CD4-positive, alpha-beta memory T cell (primary cell): ENCODE measurements at regions not wholly inside any gene's neighbourhood (a gene's known extent, or its start where the extent isn't known, plus 50 kb on each side); places are given as distances from the start of the nearest gene placed in this dataset.

Source experiments
- CTCF ChIA-PET: fragments of 350-600 bp; sonication (Branson Sonifier 250); formaldehyde crosslinking; loops from one replicate; lab custom pipeline; 2021; ENCODE audit warnings: inconsistent platforms; ENCODE audit not compliant: partially characterized antibody; lab: Charles Lee
- POLR2A ChIA-PET: fragments of 350-600 bp; sonication (Branson Sonifier 250); formaldehyde crosslinking; loops from one replicate; lab custom pipeline; 2021; ENCODE audit not compliant: partially characterized antibody; lab: Charles Lee
- DNase-seq, 5 donors: peaks; one replicate each; pipeline versions ENCODE4 v3.0.0 to v3.0.0-alpha.2; 2020 to 2022; ENCODE audit warnings: mixed read lengths in 1 of 5
- H3K27ac ChIP-seq: one replicate; pipeline ENCODE4 v1.7.0; 2013; ENCODE audit warnings: low read depth, low read length
- H3K27me3 ChIP-seq: 2 replicates; pipeline ENCODE4 v1.7.0; 2013; ENCODE audit warnings: mild to moderate bottlenecking, low read length, moderate library complexity; ENCODE audit not compliant: insufficient read depth
- H3K36me3 ChIP-seq: 2 replicates; pipeline ENCODE4 v1.7.0; 2013; ENCODE audit warnings: mild to moderate bottlenecking, low read length, moderate library complexity; ENCODE audit not compliant: insufficient read depth
- H3K4me1 ChIP-seq: 2 replicates; pipeline ENCODE4 v1.7.0; 2013; ENCODE audit warnings: mild to moderate bottlenecking, low read length, moderate library complexity; ENCODE audit not compliant: insufficient read depth
- H3K4me3 ChIP-seq, 2 donors: one replicate each; pipeline ENCODE4 v1.7.0; 2013; ENCODE audit warnings: low read length in 2 of 2, mild to moderate bottlenecking in 1 of 2
- H3K9me3 ChIP-seq, 2 donors: one replicate each; pipeline ENCODE4 v1.7.0; 2013; ENCODE audit warnings: low read length in 2 of 2, control low read depth in 1 of 2; ENCODE audit not compliant: control insufficient read depth in 1 of 2
- H3K27ac Mint-ChIP-seq, 7 donors: one replicate each; pipeline ENCODE4 v1.8.0; 2020 to 2021; ENCODE audit warnings: mixed read lengths in 7 of 7, mild to moderate bottlenecking in 6 of 7, inconsistent platforms in 3 of 7, moderate library complexity in 3 of 7
- H3K27me3 Mint-ChIP-seq, 2 donors: one replicate each; pipeline ENCODE4 v1.8.0; 2020 to 2021; ENCODE audit warnings: mixed read lengths in 2 of 2
- H3K36me3 Mint-ChIP-seq, 2 donors: one replicate each; pipeline ENCODE4 v1.8.0; 2020 to 2021; ENCODE audit warnings: mixed read lengths in 2 of 2, inconsistent platforms in 1 of 2, mild to moderate bottlenecking in 1 of 2
- H3K4me1 Mint-ChIP-seq, 4 donors: one replicate each; pipeline ENCODE4 v1.8.0; 2020 to 2021; ENCODE audit warnings: mixed read lengths in 4 of 4, mild to moderate bottlenecking in 1 of 4
- H3K4me3 Mint-ChIP-seq, 8 donors: one replicate each; pipeline ENCODE4 v1.8.0; 2020 to 2021; ENCODE audit warnings: mixed read lengths in 8 of 8, mild to moderate bottlenecking in 7 of 8, moderate library complexity in 6 of 8, inconsistent platforms in 3 of 8
- H3K9me3 Mint-ChIP-seq, 8 donors: one replicate each; pipeline ENCODE4 v1.8.0; 2020 to 2021; ENCODE audit warnings: mixed read lengths in 8 of 8, mild to moderate bottlenecking in 5 of 8, inconsistent platforms in 3 of 8, moderate library complexity in 1 of 8
- intact Hi-C: fragments of 100-400 bp; cut with micrococcal nuclease; formaldehyde crosslinking; loops from one replicate; pipeline ENCODE4 v1.15.1; 2023

- CTCF ChIA-PET = interaction anchor here (1.6 to 9.2 kb wide), 2 partner anchors 25 to 174 kb away, joined by 5 to 161 read pairs; no protein-coding TSS in a partner anchor
- no peaks in the 10 kb centered on the region for H3K9me3 Mint-ChIP-seq
- H3K27ac Mint-ChIP-seq = peak overlapping the region in 1 of 7 donors; percentile 34
Observed at GRCh38 chr7:26066736-26067135, 85.3 kb upstream of the NFE2L3 start.

GRCh38 chr7:26070290-26070689, 81.7 kb upstream of the NFE2L3 start:
- H3K36me3 ChIP-seq = no peaks in the 10 kb centered on the region
- H3K27ac Mint-ChIP-seq = no peak overlapping the region
- H3K4me3 Mint-ChIP-seq = no peak overlapping the region
- intact Hi-C loops = no loop called here
- H3K4me3 ChIP-seq = no peak overlapping the region
- no peaks in the 10 kb centered on the region for H3K36me3 Mint-ChIP-seq
- H3K4me1 Mint-ChIP-seq = no peaks in the 10 kb centered on the region
- no peak overlapping the region for H3K27ac ChIP-seq
- ChIA-PET CTCF (interaction anchor here (1.1 to 9.2 kb wide), 8 partner anchors 8 to 1081 kb away, joined by 3 to 161 read pairs (median 4); no protein-coding TSS in a partner anchor), POLR2A (no interaction called here)
- H3K9me3 ChIP-seq = no peaks in the 10 kb centered on the region
- H3K27me3 Mint-ChIP-seq = peaks cover 9 to 25% of the 10 kb centered on the region in 2 donors
- no peaks in the 10 kb centered on the region for H3K9me3 Mint-ChIP-seq
- H3K27me3 ChIP-seq = no peaks in the 10 kb centered on the region
- no peaks in the 10 kb centered on the region for H3K4me1 ChIP-seq
- no peak for DNase-seq

More at GRCh38 chr7:26066736-26067135, 85.3 kb upstream of the NFE2L3 start:
- Mint-ChIP-seq H3K4me3 (no peak overlapping the region), H3K4me1 (peaks cover 0 to 1% (median under 1%) of the 10 kb centered on the region in 4 donors), H3K27me3 (peaks cover 13 to 17% of the 10 kb centered on the region in 2 donors), H3K36me3 (no peaks in the 10 kb centered on the region)
- Histone ChIP-seq H3K4me1 (no peaks in the 10 kb centered on the region), H3K27me3 (no peaks in the 10 kb centered on the region), H3K36me3 (no peaks in the 10 kb centered on the region), H3K27ac (no peak overlapping the region), H3K9me3 (no peaks in the 10 kb centered on the region), H3K4me3 (no peak overlapping the region)
- intact Hi-C loops = no loop called here
- no peak for DNase-seq
- POLR2A ChIA-PET = no interaction called here

GRCh38 chr7:26071622-26072456, 80.2 kb upstream of the NFE2L3 start:
- DNase-seq = no peak
- Mint-ChIP-seq H3K27me3 (peaks cover 6 to 34% of the 10 kb centered on the region in 2 donors), H3K27ac (no peak overlapping the region), H3K4me1 (no peaks in the 10 kb centered on the region), H3K9me3 (no peaks in the 10 kb centered on the region), H3K4me3 (no peak overlapping the region), H3K36me3 (no peaks in the 10 kb centered on the region)
- H3K27ac ChIP-seq = no peak overlapping the region
- H3K36me3 ChIP-seq = no peaks in the 10 kb centered on the region
- H3K9me3 ChIP-seq = no peaks in the 10 kb centered on the region
- H3K4me3 ChIP-seq = no peak overlapping the region
- intact Hi-C loops = no loop called here
- ChIA-PET CTCF (interaction anchor here (0.7 to 1.6 kb wide), 4 partner anchors 9 to 297 kb away, joined by 3 to 5 read pairs (median 4); no protein-coding TSS in a partner anchor), POLR2A (no interaction called here)
- no peaks in the 10 kb centered on the region for H3K4me1 ChIP-seq
- H3K27me3 ChIP-seq = no peaks in the 10 kb centered on the region

- intact Hi-C loops = no loop called here
- Histone ChIP-seq H3K9me3 (no peaks in the 10 kb centered on the region), H3K4me3 (no peak overlapping the region), H3K4me1 (no peaks in the 10 kb centered on the region), H3K27me3 (peaks cover 2% of the 10 kb centered on the region), H3K36me3 (no peaks in the 10 kb centered on the region), H3K27ac (no peak overlapping the region)
- no peak overlapping the region for H3K4me3 Mint-ChIP-seq
- H3K9me3 Mint-ChIP-seq = no peaks in the 10 kb centered on the region
- no peaks in the 10 kb centered on the region for H3K36me3 Mint-ChIP-seq
- H3K27ac Mint-ChIP-seq = no peak overlapping the region
- ChIA-PET POLR2A (no interaction called here), CTCF (interaction anchor here (0.6 to 1.2 kb wide), 3 partner anchors 10 to 57 kb away, joined by 3 to 4 read pairs (median 3); no protein-coding TSS in a partner anchor)
- DNase-seq = no peak
- peaks cover 6 to 38% of the 10 kb centered on the region in 2 donors for H3K27me3 Mint-ChIP-seq
- no peaks in the 10 kb centered on the region for H3K4me1 Mint-ChIP-seq
Observed at GRCh38 chr7:26073041-26073440, 79.0 kb upstream of the NFE2L3 start.

DNA sequence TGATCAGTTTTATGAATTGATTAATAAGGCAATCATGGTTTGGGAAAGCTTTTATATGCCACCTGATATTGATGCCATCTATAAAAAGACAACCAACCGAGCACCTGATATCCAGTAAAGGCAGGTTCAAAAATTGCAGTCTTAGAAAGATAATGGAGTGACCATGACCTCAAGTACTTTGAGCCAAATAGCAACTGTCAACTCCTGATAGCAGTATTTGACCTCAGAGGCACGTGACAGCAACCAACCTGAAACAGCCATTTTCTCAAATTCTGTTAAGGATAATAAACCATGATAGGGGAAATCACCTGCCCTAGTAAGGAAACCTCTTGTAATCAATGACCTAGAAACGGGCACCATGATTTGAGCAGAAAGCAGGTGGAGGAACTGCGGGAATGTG, 77.1 kb upstream of the NFE2L3 start:
- H3K27me3 ChIP-seq = peaks cover 15% of the 10 kb centered on the region
- ChIA-PET POLR2A (no interaction called here), CTCF (interaction anchor here (0.6 kb wide), 1 partner anchor 16 kb away, joined by 3 read pairs; no protein-coding TSS in a partner anchor)
- DNase-seq = no peak
- Mint-ChIP-seq H3K36me3 (no peaks in the 10 kb centered on the region), H3K27me3 (peaks cover 14 to 49% of the 10 kb centered on the region in 2 donors), H3K4me1 (peaks cover 0 to 10% (median under 1%) of the 10 kb centered on the region in 4 donors), H3K9me3 (no peaks in the 10 kb centered on the region), H3K27ac (no peak overlapping the region), H3K4me3 (no peak overlapping the region)
- no peak overlapping the region for H3K4me3 ChIP-seq
- no peak overlapping the region for H3K27ac ChIP-seq
- H3K4me1 ChIP-seq = peaks cover 8% of the 10 kb centered on the region
- no peaks in the 10 kb centered on the region for H3K36me3 ChIP-seq
- H3K9me3 ChIP-seq = no peaks in the 10 kb centered on the region
- intact Hi-C loops = loop anchor here (5.0 kb wide), 3 partner anchors 37 to 592 kb away; no protein-coding TSS in a partner anchor

DNA sequence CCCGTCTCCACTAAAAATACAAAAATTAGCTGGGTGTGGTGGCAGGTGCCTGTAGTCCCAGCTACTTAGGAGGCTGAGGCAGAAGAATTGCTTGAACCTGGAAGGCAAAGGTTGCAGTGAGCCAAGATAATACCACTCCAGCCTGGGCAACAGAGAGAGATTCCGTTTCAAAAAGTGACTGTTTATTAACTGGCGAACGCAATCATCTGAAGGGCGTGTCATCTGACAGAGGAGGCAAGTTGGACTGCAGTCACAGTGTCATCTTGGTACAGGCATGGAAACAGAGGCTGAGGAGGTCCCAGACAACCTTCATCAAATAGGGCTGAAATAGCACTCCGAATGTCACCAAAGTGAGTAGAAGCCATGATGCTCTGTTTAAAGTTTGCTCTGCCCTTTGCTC, 75.3 kb upstream of the NFE2L3 start:
- Histone ChIP-seq H3K27ac (no peak overlapping the region), H3K36me3 (no peaks in the 10 kb centered on the region), H3K4me1 (peaks cover 8% of the 10 kb centered on the region), H3K27me3 (peaks cover 15% of the 10 kb centered on the region), H3K4me3 (no peak overlapping the region), H3K9me3 (no peaks in the 10 kb centered on the region)
- ChIA-PET POLR2A (no interaction called here), CTCF (interaction anchor here (0.9 kb wide), 1 partner anchor 289 kb away, joined by 4 read pairs; no protein-coding TSS in a partner anchor)
- no peaks in the 10 kb centered on the region for H3K9me3 Mint-ChIP-seq
- peaks cover 0 to 10% (median under 1%) of the 10 kb centered on the region in 4 donors for H3K4me1 Mint-ChIP-seq
- no peak overlapping the region for H3K27ac Mint-ChIP-seq
- no peaks in the 10 kb centered on the region for H3K36me3 Mint-ChIP-seq
- no peak overlapping the region for H3K4me3 Mint-ChIP-seq
- H3K27me3 Mint-ChIP-seq = peaks cover 20 to 49% of the 10 kb centered on the region in 2 donors
- intact Hi-C loops = loop anchor here (5.0 kb wide), 3 partner anchors 36 to 591 kb away; no protein-coding TSS in a partner anchor
- no peak for DNase-seq
